B cell (primary cell): ENCODE measurements at regions not wholly inside any gene's neighbourhood (a gene's known extent, or its start where the extent isn't known, plus 50 kb on each side); places are given as distances from the start of the nearest gene placed in this dataset.

Experiments
- ATAC-seq: fragments of 200-7000 bp; cut with Tn5 transposase; one replicate; pipeline ENCODE4 v1.10.0; 2021; ENCODE audit warnings: low read depth, mild to moderate bottlenecking, moderate number of reproducible peaks, moderate library complexity
- CTCF ChIA-PET: fragments of 350-600 bp; sonication (Branson Sonifier 250); formaldehyde crosslinking; loops from one replicate; lab custom pipeline; 2021; ENCODE audit warnings: antibody characterized with exemption, inconsistent platforms; lab: Charles Lee
- POLR2A ChIA-PET: fragments of 350-600 bp; sonication (Branson Sonifier 250); formaldehyde crosslinking; loops from one replicate; lab custom pipeline; 2021; ENCODE audit warnings: antibody characterized with exemption; lab: Charles Lee
- DNase-seq: peaks from one replicate; pipeline ENCODE4 v3.0.0; 2013
- H2AFZ ChIP-seq: 2 replicates; pipeline ENCODE4 v1.6.1; 2012; ENCODE audit warnings: mild to moderate bottlenecking, low read depth, low read length; ENCODE audit not compliant: insufficient read depth, poor library complexity, severe bottlenecking
- H3K27ac ChIP-seq, 2 donors: 1 replicate in 1 of 2; 2 replicates in 1 of 2; pipeline ENCODE4 v1.5.1; 2012 to 2013; ENCODE audit warnings: low read length in 2 of 2, mild to moderate bottlenecking in 2 of 2, moderate library complexity in 1 of 2
- H3K27me3 ChIP-seq, 4 experiments: fragments of 200-600 bp in 1 of 4; sonication (generic) in 1 of 4; replicated peaks in 1 of 4; 1 replicate in 2 of 4; 2 replicates in 2 of 4; pipeline versions ENCODE4 v1.6.1 to v1.7.0; 2013 to 2016; ENCODE audit warnings: low read length in 3 of 4, mild to moderate bottlenecking in 2 of 4, mixed read lengths in 1 of 4, moderate library complexity in 1 of 4; ENCODE audit not compliant: insufficient read depth in 4 of 4, control insufficient read depth in 3 of 4; ENCODE audit errors: control extremely low read depth in 1 of 4
- H3K36me3 ChIP-seq, 2 experiments: replicated peaks in 1 of 2; 1 replicate in 1 of 2; 2 replicates in 1 of 2; pipeline versions ENCODE4 v1.6.1 to v1.7.1; 2013; ENCODE audit warnings: low read length in 1 of 2; ENCODE audit not compliant: insufficient read depth in 2 of 2, control insufficient read depth in 1 of 2; ENCODE audit errors: control extremely low read depth in 1 of 2, extremely low read depth in 1 of 2
- H3K4me1 ChIP-seq, 2 donors: fragments of 200-600 bp in 1 of 2; sonication (generic) in 1 of 2; 1 replicate in 1 of 2; 2 replicates in 1 of 2; pipeline versions ENCODE4 v1.5.1 to v1.6.1; 2013 to 2017; ENCODE audit warnings: low read length in 2 of 2; ENCODE audit not compliant: control insufficient read depth in 2 of 2, insufficient read depth in 2 of 2
- H3K4me2 ChIP-seq: replicated peaks from 2 replicates; pipeline ENCODE3; 2012; ENCODE audit warnings: mild to moderate bottlenecking, low read depth, low read length; ENCODE audit not compliant: poor library complexity, severe bottlenecking
- H3K4me3 ChIP-seq, 5 experiments: fragments of 200-600 bp in 1 of 5; sonication (generic) in 1 of 5; 1 replicate in 3 of 5; 2 replicates in 2 of 5; pipeline versions ENCODE4 v1.5.1 to v1.7.0; 2011 to 2016; ENCODE audit warnings: low read length in 4 of 5, mild to moderate bottlenecking in 4 of 5, low read depth in 2 of 5, control low read depth in 1 of 5, moderate library complexity in 1 of 5; ENCODE audit not compliant: insufficient read depth in 1 of 5; ENCODE audit errors: control extremely low read depth in 1 of 5, extremely low read depth in 1 of 5
- H3K79me2 ChIP-seq: fragments of 200-600 bp; sonication (generic); one replicate; pipeline ENCODE4 v1.6.0; 2016; ENCODE audit warnings: low read length; ENCODE audit not compliant: control insufficient read depth, insufficient read depth
- H3K9ac ChIP-seq: fragments of 200-600 bp; sonication (generic); 2 replicates; pipeline ENCODE4 v1.6.1; 2017; ENCODE audit warnings: mild to moderate bottlenecking, low read length, moderate library complexity
- H3K9me3 ChIP-seq, 3 donors: one replicate each; pipeline versions ENCODE4 v1.6.1 to v1.7.1; 2013; ENCODE audit warnings: low read length in 2 of 3; ENCODE audit not compliant: control insufficient read depth in 2 of 3, insufficient read depth in 1 of 3; ENCODE audit errors: control extremely low read depth in 1 of 3
- H4K20me1 ChIP-seq: 2 replicates; pipeline ENCODE4 v1.6.0; 2012; ENCODE audit warnings: mild to moderate bottlenecking, low read length; ENCODE audit not compliant: insufficient read depth, control insufficient read depth, poor library complexity, severe bottlenecking
- H3K27ac Mint-ChIP-seq: one replicate; pipeline ENCODE4 v1.8.0; 2021; ENCODE audit warnings: mixed read lengths
- H3K27me3 Mint-ChIP-seq: one replicate; pipeline ENCODE4 v1.8.0; 2021; ENCODE audit warnings: mixed read lengths
- H3K4me1 Mint-ChIP-seq: one replicate; pipeline ENCODE4 v1.8.0; 2021; ENCODE audit warnings: mixed read lengths
- H3K4me3 Mint-ChIP-seq: one replicate; pipeline ENCODE4 v1.8.0; 2021; ENCODE audit warnings: mixed read lengths
- H3K9me3 Mint-ChIP-seq: one replicate; pipeline ENCODE4 v1.8.0; 2022; ENCODE audit warnings: mixed read lengths; ENCODE audit not compliant: insufficient read depth
- EZH2 ChIP-seq: IDR thresholded peaks from 2 replicates; pipeline ENCODE4 v1.6.1; 2012; ENCODE audit warnings: borderline replicate concordance, low read depth, mild to moderate bottlenecking, moderate library complexity, low read length; ENCODE audit not compliant: insufficient read depth, poor library complexity, severe bottlenecking
- WGBS: methylation state at CpG from one replicate; pipeline ENCODE4 v1.1.5; 2013; ENCODE audit warnings: missing lambda C conversion rate; ENCODE audit not compliant: insufficient coverage; 5-methylcytosine and 5-hydroxymethylcytosine counted together
- intact Hi-C: fragments of 100-400 bp; cut with micrococcal nuclease; formaldehyde crosslinking; loops from one replicate; pipeline ENCODE4 v1.10.0; 2022
- TF ChIP-seq, protein P1 (sequence below): fragments of 200-600 bp; IDR thresholded peaks from one replicate; pipeline ENCODE4 v1.8.0; 2022; ENCODE audit warnings: antibody characterized with exemption, mild to moderate bottlenecking

- H3K36me3 ChIP-seq: no peaks in the 10 kb centered on the region
- no peak overlapping the region for H3K27ac ChIP-seq
- no peak overlapping the region for H2AFZ ChIP-seq
- no peak overlapping the region for H3K4me3 ChIP-seq
- DNase-seq (no peak), ATAC-seq (no peak)
- no peak for TF ChIP-seq EZH2
- TF ChIP-seq, protein P1, sequence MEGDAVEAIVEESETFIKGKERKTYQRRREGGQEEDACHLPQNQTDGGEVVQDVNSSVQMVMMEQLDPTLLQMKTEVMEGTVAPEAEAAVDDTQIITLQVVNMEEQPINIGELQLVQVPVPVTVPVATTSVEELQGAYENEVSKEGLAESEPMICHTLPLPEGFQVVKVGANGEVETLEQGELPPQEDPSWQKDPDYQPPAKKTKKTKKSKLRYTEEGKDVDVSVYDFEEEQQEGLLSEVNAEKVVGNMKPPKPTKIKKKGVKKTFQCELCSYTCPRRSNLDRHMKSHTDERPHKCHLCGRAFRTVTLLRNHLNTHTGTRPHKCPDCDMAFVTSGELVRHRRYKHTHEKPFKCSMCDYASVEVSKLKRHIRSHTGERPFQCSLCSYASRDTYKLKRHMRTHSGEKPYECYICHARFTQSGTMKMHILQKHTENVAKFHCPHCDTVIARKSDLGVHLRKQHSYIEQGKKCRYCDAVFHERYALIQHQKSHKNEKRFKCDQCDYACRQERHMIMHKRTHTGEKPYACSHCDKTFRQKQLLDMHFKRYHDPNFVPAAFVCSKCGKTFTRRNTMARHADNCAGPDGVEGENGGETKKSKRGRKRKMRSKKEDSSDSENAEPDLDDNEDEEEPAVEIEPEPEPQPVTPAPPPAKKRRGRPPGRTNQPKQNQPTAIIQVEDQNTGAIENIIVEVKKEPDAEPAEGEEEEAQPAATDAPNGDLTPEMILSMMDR: no peak
- Mint-ChIP-seq H3K27me3 (no peaks in the 10 kb centered on the region), H3K27ac (no peak overlapping the region), H3K4me1 (no peaks in the 10 kb centered on the region), H3K9me3 (peaks cover 9% of the 10 kb centered on the region), H3K4me3 (no peak overlapping the region)
- ChIA-PET POLR2A (no interaction called here), CTCF (no interaction called here)
- no peaks in the 10 kb centered on the region for H3K27me3 ChIP-seq
- no peak overlapping the region for H3K9ac ChIP-seq
- H3K9me3 ChIP-seq: peaks cover 0 to 7% (median 1%) of the 10 kb centered on the region in 3 donors
- WGBS: 100% methylated on average over 1 of the region's 3 CpGs
- H4K20me1 ChIP-seq: no peaks in the 10 kb centered on the region
- H3K4me1 ChIP-seq: no peaks in the 10 kb centered on the region
- no peak overlapping the region for H3K4me2 ChIP-seq
- intact Hi-C loops: no loop called here
- no peaks in the 10 kb centered on the region for H3K79me2 ChIP-seq
Observed at GRCh38 chr3:77906102-77906709, 866.3 kb downstream of the ROBO2 start.

DNA sequence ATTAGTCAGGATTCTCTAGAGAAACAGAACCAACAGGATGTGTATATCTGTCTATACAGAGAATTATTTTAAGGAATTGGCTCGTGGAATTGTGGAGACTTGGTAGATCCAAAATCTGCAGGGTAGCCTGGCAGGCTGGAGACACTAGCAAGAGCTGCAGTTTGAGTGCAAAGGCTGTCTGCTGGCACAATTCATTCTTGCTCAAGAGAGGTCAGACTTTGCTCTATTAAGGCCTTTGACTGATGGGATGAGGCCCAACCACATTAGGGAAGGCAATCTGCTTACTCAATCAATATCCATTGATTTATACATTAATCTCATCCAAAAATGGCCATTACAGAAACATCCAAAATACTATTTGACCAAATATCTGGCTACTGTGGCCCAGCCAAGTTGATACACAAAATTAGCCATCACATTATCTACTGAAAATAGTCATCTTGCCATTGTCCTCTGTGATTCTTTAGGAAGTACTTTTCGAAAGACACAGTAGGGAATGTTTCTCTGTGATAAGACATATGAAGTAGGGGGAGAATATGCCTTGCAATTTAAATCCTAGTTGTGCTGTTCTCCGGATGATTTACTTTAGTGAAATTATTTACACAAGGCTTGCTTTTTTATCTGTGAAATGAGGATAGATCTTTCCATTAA, 873.8 kb downstream of the ROBO2 start:
- Mint-ChIP-seq H3K27ac (no peak overlapping the region), H3K4me3 (no peak overlapping the region), H3K27me3 (no peaks in the 10 kb centered on the region), H3K4me1 (no peaks in the 10 kb centered on the region), H3K9me3 (no peaks in the 10 kb centered on the region)
- no peaks in the 10 kb centered on the region for H3K79me2 ChIP-seq
- WGBS: no CpG with 5 or more reads among the region's 3 CpGs
- H3K9me3 ChIP-seq: no peaks in the 10 kb centered on the region
- no peak overlapping the region for H3K9ac ChIP-seq
- H3K36me3 ChIP-seq: no peaks in the 10 kb centered on the region
- no peak for ATAC-seq
- intact Hi-C loops: no loop called here
- no peak overlapping the region for H3K4me2 ChIP-seq
- no peak overlapping the region for H3K4me3 ChIP-seq
- H3K27ac ChIP-seq: no peak overlapping the region
- no peaks in the 10 kb centered on the region for H4K20me1 ChIP-seq
- TF ChIP-seq, protein P1: no peak
- no peak for TF ChIP-seq EZH2
- no peaks in the 10 kb centered on the region for H3K4me1 ChIP-seq
- H3K27me3 ChIP-seq: no peaks in the 10 kb centered on the region
- H2AFZ ChIP-seq: no peak overlapping the region
- ChIA-PET CTCF (no interaction called here), POLR2A (no interaction called here)
- no peak for DNase-seq
